Osteoblast (primary cell): ENCODE measurements at regions not wholly inside any gene's neighbourhood (a gene's known extent, or its start where the extent isn't known, plus 50 kb on each side); places are given as distances from the start of the nearest gene placed in this dataset.

Source experiments
- DNase-seq: peaks from one replicate; pipeline ENCODE4 v3.0.0; 2011; ENCODE audit warnings: low spot score, mixed read lengths; ENCODE audit not compliant: insufficient read length; ENCODE audit errors: missing footprints
- H2AFZ ChIP-seq: 2 replicates; pipeline ENCODE4 v1.6.0; 2011; ENCODE audit warnings: mild to moderate bottlenecking, low read length
- H3K27ac ChIP-seq: 2 replicates; pipeline ENCODE4 v1.5.1; 2011; ENCODE audit warnings: mild to moderate bottlenecking, low read depth, low read length, moderate library complexity
- H3K27me3 ChIP-seq: 2 replicates; pipeline ENCODE4 v1.6.0; 2012; ENCODE audit warnings: mild to moderate bottlenecking, control low read depth, inconsistent platforms, low read length, moderate library complexity; ENCODE audit not compliant: insufficient read depth
- H3K36me3 ChIP-seq: 2 replicates; pipeline ENCODE4 v1.5.1; 2011; ENCODE audit warnings: mild to moderate bottlenecking, low read length, control low read depth, moderate library complexity; ENCODE audit not compliant: insufficient read depth
- H3K4me1 ChIP-seq: 2 replicates; pipeline ENCODE4 v1.5.1; 2011; ENCODE audit warnings: mild to moderate bottlenecking, low read length, control low read depth, moderate library complexity; ENCODE audit not compliant: insufficient read depth
- H3K4me2 ChIP-seq: 2 replicates; pipeline ENCODE4 v1.6.0; 2011; ENCODE audit warnings: mild to moderate bottlenecking, low read length; ENCODE audit not compliant: insufficient read depth
- H3K4me3 ChIP-seq: fragments of 200-600 bp; sonication (generic); 3 replicates; pipeline ENCODE4 v1.5.1; 2012; ENCODE audit warnings: mild to moderate bottlenecking, low read length, inconsistent platforms; ENCODE audit not compliant: insufficient read depth
- H3K79me2 ChIP-seq: 2 replicates; pipeline ENCODE4 v1.6.0; 2012; ENCODE audit warnings: mild to moderate bottlenecking, low read length, control low read depth, inconsistent platforms; ENCODE audit not compliant: insufficient read depth
- H3K9me3 ChIP-seq: 2 replicates; pipeline ENCODE4 v1.5.1; 2011; ENCODE audit warnings: low read depth, low read length, control low read depth
- H4K20me1 ChIP-seq: 2 replicates; pipeline ENCODE4 v1.6.0; 2012; ENCODE audit warnings: mild to moderate bottlenecking, low read length, control low read depth; ENCODE audit not compliant: insufficient read depth
- CTCF ChIP-seq: IDR thresholded peaks from 2 replicates; pipeline ENCODE4 v1.5.1; 2011; ENCODE audit warnings: mild to moderate bottlenecking, low read depth, low read length, moderate library complexity; ENCODE audit errors: extremely low read depth

- Histone ChIP-seq H3K36me3 (no peaks in the 10 kb centered on the region), H3K4me3 (no peak overlapping the region), H3K27me3 (no peaks in the 10 kb centered on the region), H3K79me2 (no peaks in the 10 kb centered on the region), H2AFZ (no peak overlapping the region), H3K9me3 (no peaks in the 10 kb centered on the region), H3K27ac (no peak overlapping the region), H4K20me1 (no peaks in the 10 kb centered on the region), H3K4me1 (no peaks in the 10 kb centered on the region), H3K4me2 (no peak overlapping the region)
- DNase-seq = no peak
- no peak for TF ChIP-seq CTCF
These were observed 454.9 kb upstream of the CHAC2 start for GRCh38 chr2:53312721-53313120.

GRCh38 chr2:53312181-53312580 is 455.4 kb upstream of the CHAC2 start:
- Histone ChIP-seq H3K27ac (no peak overlapping the region), H3K9me3 (no peaks in the 10 kb centered on the region), H2AFZ (no peak overlapping the region), H3K36me3 (no peaks in the 10 kb centered on the region), H3K4me3 (no peak overlapping the region), H3K27me3 (no peaks in the 10 kb centered on the region), H3K4me2 (no peak overlapping the region), H3K4me1 (no peaks in the 10 kb centered on the region), H3K79me2 (no peaks in the 10 kb centered on the region), H4K20me1 (no peaks in the 10 kb centered on the region)
- DNase-seq = no peak
- no peak for TF ChIP-seq CTCF

- Histone ChIP-seq H3K9me3 (no peaks in the 10 kb centered on the region), H3K27ac (no peak overlapping the region), H2AFZ (no peak overlapping the region), H3K4me3 (no peak overlapping the region), H4K20me1 (no peaks in the 10 kb centered on the region), H3K4me1 (no peaks in the 10 kb centered on the region), H3K4me2 (no peak overlapping the region), H3K79me2 (no peaks in the 10 kb centered on the region), H3K36me3 (no peaks in the 10 kb centered on the region), H3K27me3 (no peaks in the 10 kb centered on the region)
- TF ChIP-seq CTCF = no peak
- DNase-seq = no peak
These were observed 464.5 kb upstream of the CHAC2 start for GRCh38 chr2:53303012-53303578.

- H3K36me3 ChIP-seq = no peaks in the 10 kb centered on the region
- no peak overlapping the region for H3K27ac ChIP-seq
These were observed 465.1 kb upstream of the CHAC2 start for GRCh38 chr2:53302455-53302854.

More at GRCh38 chr2:53302455-53302854, 465.1 kb upstream of the CHAC2 start:
- Histone ChIP-seq H3K79me2 (no peaks in the 10 kb centered on the region), H3K27me3 (no peaks in the 10 kb centered on the region), H3K4me3 (no peak overlapping the region), H2AFZ (no peak overlapping the region), H4K20me1 (no peaks in the 10 kb centered on the region), H3K4me1 (no peaks in the 10 kb centered on the region), H3K9me3 (no peaks in the 10 kb centered on the region), H3K4me2 (no peak overlapping the region)
- no peak for TF ChIP-seq CTCF
- DNase-seq = no peak
